RWPE2 (cell line): ENCODE measurements at regions not wholly inside any gene's neighbourhood (a gene's known extent, or its start where the extent isn't known, plus 50 kb on each side); places are given as distances from the start of the nearest gene placed in this dataset.

Experiments
- ATAC-seq: fragments of 200-7000 bp; cut with Tn5 transposase; 3 replicates; pipeline ENCODE4 v1.9.1; 2021; ENCODE audit warnings: low read depth
- DNase-seq: peaks from one replicate; pipeline ENCODE4 v3.0.0-alpha.2; 2020; ENCODE audit warnings: low spot score
- H3K27ac ChIP-seq: fragments of 450-650 bp; 2 replicates; pipeline ENCODE4 v1.5.1; 2017; ENCODE audit warnings: mild to moderate bottlenecking; ENCODE audit not compliant: poor library complexity, severe bottlenecking
- H3K27me3 ChIP-seq: fragments of 250-450 bp; sonication (Bioruptor Pico); 2 replicates; pipeline ENCODE4 v1.5.1; 2021; ENCODE audit warnings: mild to moderate bottlenecking, moderate library complexity; ENCODE audit not compliant: insufficient read depth, poor library complexity, severe bottlenecking
- H3K36me3 ChIP-seq: fragments of 250-450 bp; sonication (Bioruptor Pico); 2 replicates; pipeline ENCODE4 v1.5.1; 2020; ENCODE audit warnings: low read depth, mild to moderate bottlenecking, moderate library complexity
- H3K4me1 ChIP-seq: fragments of 250-450 bp; sonication (Bioruptor Pico); 2 replicates; pipeline ENCODE4 v1.5.1; 2021; ENCODE audit warnings: mild to moderate bottlenecking, moderate library complexity; ENCODE audit not compliant: insufficient read depth, poor library complexity, severe bottlenecking
- H3K4me3 ChIP-seq: fragments of 250-450 bp; sonication (Bioruptor Pico); 2 replicates; pipeline ENCODE4 v1.5.1; 2021; ENCODE audit warnings: mild to moderate bottlenecking, moderate library complexity; ENCODE audit not compliant: severe bottlenecking
- H3K9me3 ChIP-seq: fragments of 250-450 bp; sonication (Bioruptor Pico); 2 replicates; pipeline ENCODE4 v1.5.1; 2021; ENCODE audit warnings: mild to moderate bottlenecking, moderate library complexity; ENCODE audit not compliant: severe bottlenecking
- TF ChIP-seq, protein P1 (sequence below): fragments of 450-650 bp; IDR thresholded peaks from one replicate; pipeline ENCODE4 v1.5.1; 2017; ENCODE audit warnings: mild to moderate bottlenecking, moderate library complexity; ENCODE audit not compliant: poor library complexity, severe bottlenecking

GRCh38 chr6:164409309-164410009 lies 899.9 kb downstream of the C6orf118 start:
- Histone ChIP-seq H3K27me3 (no peaks in the 10 kb centered on the region), H3K4me1 (no peaks in the 10 kb centered on the region), H3K36me3 (no peaks in the 10 kb centered on the region), H3K9me3 (no peaks in the 10 kb centered on the region), H3K27ac (no peak overlapping the region), H3K4me3 (no peak overlapping the region)
- DNase-seq (no peak), ATAC-seq (no peak)
- TF ChIP-seq, protein P1, sequence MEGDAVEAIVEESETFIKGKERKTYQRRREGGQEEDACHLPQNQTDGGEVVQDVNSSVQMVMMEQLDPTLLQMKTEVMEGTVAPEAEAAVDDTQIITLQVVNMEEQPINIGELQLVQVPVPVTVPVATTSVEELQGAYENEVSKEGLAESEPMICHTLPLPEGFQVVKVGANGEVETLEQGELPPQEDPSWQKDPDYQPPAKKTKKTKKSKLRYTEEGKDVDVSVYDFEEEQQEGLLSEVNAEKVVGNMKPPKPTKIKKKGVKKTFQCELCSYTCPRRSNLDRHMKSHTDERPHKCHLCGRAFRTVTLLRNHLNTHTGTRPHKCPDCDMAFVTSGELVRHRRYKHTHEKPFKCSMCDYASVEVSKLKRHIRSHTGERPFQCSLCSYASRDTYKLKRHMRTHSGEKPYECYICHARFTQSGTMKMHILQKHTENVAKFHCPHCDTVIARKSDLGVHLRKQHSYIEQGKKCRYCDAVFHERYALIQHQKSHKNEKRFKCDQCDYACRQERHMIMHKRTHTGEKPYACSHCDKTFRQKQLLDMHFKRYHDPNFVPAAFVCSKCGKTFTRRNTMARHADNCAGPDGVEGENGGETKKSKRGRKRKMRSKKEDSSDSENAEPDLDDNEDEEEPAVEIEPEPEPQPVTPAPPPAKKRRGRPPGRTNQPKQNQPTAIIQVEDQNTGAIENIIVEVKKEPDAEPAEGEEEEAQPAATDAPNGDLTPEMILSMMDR = no peak

- H3K27ac ChIP-seq = no peak overlapping the region
- ATAC-seq (no peak), DNase-seq (no peak)
- TF ChIP-seq, protein P1 = no peak
- no peaks in the 10 kb centered on the region for H3K9me3 ChIP-seq
- H3K4me3 ChIP-seq = no peak overlapping the region
- no peaks in the 10 kb centered on the region for H3K4me1 ChIP-seq
- no peaks in the 10 kb centered on the region for H3K36me3 ChIP-seq
- H3K27me3 ChIP-seq = no peaks in the 10 kb centered on the region
Measured at GRCh38 chr6:164408868-164409267, 900.5 kb downstream of the C6orf118 start.

- H3K4me3 ChIP-seq = no peak overlapping the region
- TF ChIP-seq, protein P1 = no peak
- H3K27ac ChIP-seq = no peak overlapping the region
- H3K27me3 ChIP-seq = no peaks in the 10 kb centered on the region
- no peaks in the 10 kb centered on the region for H3K9me3 ChIP-seq
- no peaks in the 10 kb centered on the region for H3K36me3 ChIP-seq
- no peak for DNase-seq
- H3K4me1 ChIP-seq = no peaks in the 10 kb centered on the region
- ATAC-seq = no peak
Measured at GRCh38 chr6:164404812-164405488, 904.5 kb downstream of the C6orf118 start.

DNA sequence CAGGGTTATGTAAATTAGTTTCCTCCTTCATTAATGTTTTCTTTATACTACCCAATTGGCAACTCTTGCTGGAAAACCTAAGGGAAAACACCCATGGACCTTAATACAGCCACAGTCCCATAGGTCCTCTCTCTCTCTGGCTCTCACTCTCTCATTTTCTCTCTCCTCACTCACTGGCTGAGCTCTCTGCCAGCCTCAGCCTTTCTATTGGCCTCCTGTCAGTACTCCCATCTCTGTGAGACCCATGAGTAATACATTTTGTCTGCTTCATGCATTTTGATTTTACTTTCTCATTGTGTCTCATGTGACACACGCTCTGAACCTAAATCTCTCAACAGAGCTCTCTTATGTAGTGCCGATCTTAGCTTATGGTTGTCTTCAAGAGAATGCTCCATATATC lies 907.5 kb downstream of the C6orf118 start:
- TF ChIP-seq, protein P1 = no peak
- ATAC-seq (no peak; the same call in 2 of the 3 replicates), DNase-seq (no peak)
- Histone ChIP-seq H3K4me1 (no peaks in the 10 kb centered on the region), H3K36me3 (no peaks in the 10 kb centered on the region), H3K9me3 (no peaks in the 10 kb centered on the region), H3K27me3 (no peaks in the 10 kb centered on the region), H3K27ac (no peak overlapping the region), H3K4me3 (no peak overlapping the region)

GRCh38 chr6:164398647-164399046 lies 910.8 kb downstream of the C6orf118 start:
- ATAC-seq = no peak
- no peaks in the 10 kb centered on the region for H3K9me3 ChIP-seq
- no peaks in the 10 kb centered on the region for H3K36me3 ChIP-seq
- no peak for DNase-seq
- H3K27ac ChIP-seq = no peak overlapping the region
- no peak overlapping the region for H3K4me3 ChIP-seq
- no peaks in the 10 kb centered on the region for H3K4me1 ChIP-seq
- no peaks in the 10 kb centered on the region for H3K27me3 ChIP-seq
- TF ChIP-seq, protein P1 = no peak
